ENCODE measurements at regions not wholly inside any gene's neighbourhood (a gene's known extent, or its start where the extent isn't known, plus 50 kb on each side); places are given as distances from the start of the nearest gene placed in this dataset.

GRCh38 chr1:234541286-234541975 lies 62.5 kb upstream of the TARBP1 start:
- Histone ChIP-seq H3K27ac (ENCODE audit: low read depth, low read length) (no peak overlapping the region), H2AFZ (ENCODE audit: low read depth, low read length, poor library complexity, severe bottlenecking) (no peak overlapping the region), H3K9me3 (ENCODE audit: control insufficient read depth in 1 of 2, insufficient read depth in 1 of 2, low read depth in 1 of 2, low read length in 2 of 2) (no peaks in the 10 kb centered on the region), H3K36me3 (ENCODE audit: control insufficient read depth in 1 of 2, insufficient read depth in 2 of 2, low read length in 2 of 2) (no peaks in the 10 kb centered on the region), H3K9me2 (ENCODE audit: insufficient read depth) (no peaks in the 10 kb centered on the region), H3K4me2 (ENCODE audit: low read length) (no peak overlapping the region), H3K79me2 (ENCODE audit: insufficient read depth, low read length) (no peaks in the 10 kb centered on the region), H4K20me1 (ENCODE audit: insufficient read depth) (no peaks in the 10 kb centered on the region), H3K27me3 (ENCODE audit: insufficient read depth, low read length) (no peaks in the 10 kb centered on the region), H3K4me3 (replicated peaks in 1 of 2; ENCODE audit: low read depth in 1 of 2, low read length in 2 of 2) (no peak overlapping the region), H3K9ac (ENCODE audit: low read length) (no peak overlapping the region), H3K4me1 (ENCODE audit: control insufficient read depth in 1 of 2, insufficient read depth in 2 of 2, low read length in 2 of 2) (peaks cover 13 to 14% of the 10 kb centered on the region in 2 experiments; a peak in 3 of 4 replicates)
- ChIA-PET CTCF (no interaction called here), POLR2A (no interaction called here), RAD21 (ENCODE audit: low non-redundant PET in 1 of 2, low total read pairs in 2 of 2, uncharacterized antibody in 2 of 2, unreplicated experiment in 2 of 2) (no interaction called here)
- DNase-seq (ENCODE audit: low read depth, low spot score), result no peak
- no peak for TF ChIP-seq JUND (IDR thresholded peaks at IDR 0.05)
- no peak for TF ChIP-seq POLR2AphosphoS5 (IDR thresholded peaks at IDR 0.05; ENCODE audit: low read depth, low read length)
- no peak for TF ChIP-seq MAX (IDR thresholded peaks at IDR 0.05)
- TF ChIP-seq ELF1 (IDR thresholded peaks at IDR 0.05; ENCODE audit: borderline replicate concordance, low read depth), result no peak
- no peak for TF ChIP-seq EGR1 (IDR thresholded peaks at IDR 0.05; ENCODE audit: low read depth)
- TF ChIP-seq SIN3A (IDR thresholded peaks at IDR 0.05; ENCODE audit: low read depth), result no peak
- TF ChIP-seq YY1 (IDR thresholded peaks at IDR 0.05; ENCODE audit: extremely low read depth, insufficient replicate concordance, low read depth, low read length), result no peak
- no peak for TF ChIP-seq FOSL1 (IDR thresholded peaks at IDR 0.05; ENCODE audit: low read depth)
- no peak for TF ChIP-seq ZNF274 (IDR thresholded peaks at IDR 0.05; ENCODE audit: low read depth, low read length)
- TF ChIP-seq SP1 (IDR thresholded peaks at IDR 0.05; ENCODE audit: low read depth), result no peak
- TF ChIP-seq POLR2A (IDR thresholded peaks at IDR 0.05; ENCODE audit: borderline replicate concordance, extremely low read depth, insufficient read depth, insufficient read length), result no peak
- no TSS peak for BruUV-seq (replicated peaks)
- intact Hi-C loops (cut with micrococcal nuclease), result no loop called here
- no peak for ATAC-seq

- no peak for TF ChIP-seq YY1 (IDR thresholded peaks at IDR 0.05; ENCODE audit: extremely low read depth, insufficient replicate concordance, low read depth, low read length)
- no peak for TF ChIP-seq JUND (IDR thresholded peaks at IDR 0.05)
- no peak for TF ChIP-seq RAD21 (IDR thresholded peaks at IDR 0.05; ENCODE audit: low read depth)
- TF ChIP-seq EZH2 (IDR thresholded peaks at IDR 0.05), result no peak
- no peak for TF ChIP-seq CEBPB (IDR thresholded peaks at IDR 0.05; ENCODE audit: low read depth)
- no peak for TF ChIP-seq SRF (IDR thresholded peaks at IDR 0.05; ENCODE audit: low read depth)
- no peak for ATAC-seq
- POLR2A ChIA-PET, result no interaction called here
- H3K9me3 ChIP-seq (ENCODE audit: control insufficient read depth in 1 of 2, insufficient read depth in 1 of 2, low read depth in 1 of 2, low read length in 2 of 2), result no peaks in the 10 kb centered on the region
- CTCF ChIA-PET, result no interaction called here
- H4K20me1 ChIP-seq (ENCODE audit: insufficient read depth), result no peaks in the 10 kb centered on the region
- intact Hi-C loops (cut with micrococcal nuclease), result no loop called here
- RAD21 ChIA-PET (ENCODE audit: low non-redundant PET in 1 of 2, low total read pairs in 2 of 2, uncharacterized antibody in 2 of 2, unreplicated experiment in 2 of 2), result no interaction called here
- H3K9me2 ChIP-seq (ENCODE audit: insufficient read depth), result no peaks in the 10 kb centered on the region
- no peaks in the 10 kb centered on the region for H3K27me3 ChIP-seq (ENCODE audit: insufficient read depth, low read length)
- peaks cover 13 to 14% of the 10 kb centered on the region in 2 experiments; a peak in 3 of 4 replicates for H3K4me1 ChIP-seq (ENCODE audit: control insufficient read depth in 1 of 2, insufficient read depth in 2 of 2, low read length in 2 of 2)
- no peak overlapping the region for H3K27ac ChIP-seq (ENCODE audit: low read depth, low read length)
- no peak overlapping the region for H3K4me3 ChIP-seq (replicated peaks in 1 of 2; ENCODE audit: low read depth in 1 of 2, low read length in 2 of 2)
- no peak overlapping the region for H3K4me2 ChIP-seq (ENCODE audit: low read length)
- H3K9ac ChIP-seq (ENCODE audit: low read length), result no peak overlapping the region
- no peaks in the 10 kb centered on the region for H3K36me3 ChIP-seq (ENCODE audit: control insufficient read depth in 1 of 2, insufficient read depth in 2 of 2, low read length in 2 of 2)
- H2AFZ ChIP-seq (ENCODE audit: low read depth, low read length, poor library complexity, severe bottlenecking), result no peak overlapping the region
- H3K79me2 ChIP-seq (ENCODE audit: insufficient read depth, low read length), result no peaks in the 10 kb centered on the region
- BruUV-seq (replicated peaks), result no TSS peak
- no peak for DNase-seq (ENCODE audit: low read depth, low spot score)
Measured at GRCh38 chr1:234540404-234540762, 61.4 kb upstream of the TARBP1 start.
